DND-41 (cell line): ENCODE measurements at regions not wholly inside any gene's neighbourhood (a gene's known extent, or its start where the extent isn't known, plus 50 kb on each side); places are given as distances from the start of the nearest gene placed in this dataset.
A peak's percentile ranks its signal among the peaks of the same experiment; 100 is the strongest.

Experiments used
- ATAC-seq: fragments of 200-7000 bp; cut with Tn5 transposase; 3 replicates; pipeline ENCODE4 v1.9.1; 2021; ENCODE audit warnings: low read depth; ENCODE audit not compliant: insufficient read depth
- DNase-seq: peaks from one replicate; pipeline ENCODE4 v3.0.0-alpha.2; 2020
- H2AFZ ChIP-seq: 2 replicates; pipeline ENCODE4 v1.6.0; 2012; ENCODE audit warnings: low read depth, low read length
- H3K27ac ChIP-seq: 2 replicates; pipeline ENCODE4 v1.5.1; 2012; ENCODE audit warnings: low read length, inconsistent platforms
- H3K27me3 ChIP-seq: fragments of 200-600 bp; sonication (generic); 2 replicates; pipeline ENCODE4 v1.6.0; 2012; ENCODE audit warnings: low read length, mild to moderate bottlenecking, inconsistent platforms; ENCODE audit not compliant: insufficient read depth, poor library complexity
- H3K36me3 ChIP-seq: 2 replicates; pipeline ENCODE4 v1.5.1; 2012; ENCODE audit warnings: low read length, inconsistent platforms; ENCODE audit not compliant: insufficient read depth
- H3K4me1 ChIP-seq: 2 replicates; pipeline ENCODE4 v1.5.1; 2012; ENCODE audit warnings: mild to moderate bottlenecking, low read length; ENCODE audit not compliant: insufficient read depth
- H3K4me2 ChIP-seq: 2 replicates; pipeline ENCODE4 v1.6.0; 2012; ENCODE audit warnings: mild to moderate bottlenecking, moderate library complexity, low read length, inconsistent platforms; ENCODE audit not compliant: insufficient read depth
- H3K4me3 ChIP-seq, 2 experiments: fragments of 200-600 bp in 1 of 2; shearing (Covaris generic) in 1 of 2; 2 replicates each; pipeline ENCODE4 v1.5.1; 2012 to 2016; ENCODE audit warnings: inconsistent platforms in 2 of 2, low read length in 2 of 2, mild to moderate bottlenecking in 2 of 2, low read depth in 1 of 2, moderate library complexity in 1 of 2
- H3K79me2 ChIP-seq: 2 replicates; pipeline ENCODE4 v1.6.0; 2012; ENCODE audit warnings: low read length, inconsistent platforms; ENCODE audit not compliant: insufficient read depth
- H3K9ac ChIP-seq: 2 replicates; pipeline ENCODE4 v1.6.0; 2012; ENCODE audit warnings: low read depth, mild to moderate bottlenecking, inconsistent platforms, low read length, moderate library complexity
- H3K9me3 ChIP-seq: 2 replicates; pipeline ENCODE4 v1.5.1; 2012; ENCODE audit warnings: low read length, moderate library complexity, mild to moderate bottlenecking, inconsistent platforms; ENCODE audit not compliant: insufficient read depth, severe bottlenecking
- H4K20me1 ChIP-seq: 2 replicates; pipeline ENCODE4 v1.6.0; 2012; ENCODE audit warnings: low read length; ENCODE audit not compliant: insufficient read depth
- EZH2 ChIP-seq: IDR thresholded peaks from 3 replicates; pipeline ENCODE4 v1.6.1; 2012; ENCODE audit warnings: borderline replicate concordance, low read depth, mild to moderate bottlenecking, moderate library complexity, low read length, inconsistent platforms; ENCODE audit not compliant: severe bottlenecking
- TF ChIP-seq, protein P1 (sequence below): IDR thresholded peaks from 2 replicates; pipeline ENCODE4 v1.5.1; 2012; ENCODE audit warnings: borderline replicate concordance, low read length, moderate library complexity, mild to moderate bottlenecking; ENCODE audit not compliant: poor library complexity, severe bottlenecking; ENCODE audit errors: extremely low read depth

DNA sequence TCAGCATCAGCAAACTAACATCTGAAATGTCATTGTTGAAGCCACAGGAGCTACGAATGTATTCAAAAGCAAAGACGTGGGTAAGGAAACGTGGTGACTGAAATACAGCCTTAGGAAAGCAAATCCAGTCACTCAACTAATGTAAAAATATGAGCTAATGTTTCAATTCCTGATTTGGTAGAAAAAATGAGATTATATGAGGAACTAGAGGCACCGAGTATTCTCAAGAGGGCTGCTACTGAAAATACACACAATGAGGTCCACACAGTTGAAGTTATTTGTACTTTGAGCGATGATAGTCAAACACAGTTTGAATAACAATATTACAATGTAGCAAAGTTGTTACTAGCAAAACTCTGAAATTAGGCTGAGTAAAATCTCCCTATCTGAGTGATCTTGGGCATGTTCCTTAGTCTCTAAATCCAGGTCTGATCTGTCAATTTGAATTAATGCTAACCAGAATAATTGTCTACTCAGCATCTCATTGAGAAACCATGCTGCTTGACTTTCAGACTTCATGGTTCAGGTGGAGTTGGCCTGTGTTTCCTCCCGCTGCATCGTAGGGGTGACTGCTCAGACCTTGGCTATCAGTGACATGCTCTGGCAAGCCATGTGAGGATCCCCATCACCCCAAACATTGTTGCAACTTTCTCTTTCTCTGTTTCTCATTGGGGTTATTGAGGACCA is 467.1 kb upstream of the SOX5 start:
- no peak for TF ChIP-seq EZH2
- TF ChIP-seq, protein P1, sequence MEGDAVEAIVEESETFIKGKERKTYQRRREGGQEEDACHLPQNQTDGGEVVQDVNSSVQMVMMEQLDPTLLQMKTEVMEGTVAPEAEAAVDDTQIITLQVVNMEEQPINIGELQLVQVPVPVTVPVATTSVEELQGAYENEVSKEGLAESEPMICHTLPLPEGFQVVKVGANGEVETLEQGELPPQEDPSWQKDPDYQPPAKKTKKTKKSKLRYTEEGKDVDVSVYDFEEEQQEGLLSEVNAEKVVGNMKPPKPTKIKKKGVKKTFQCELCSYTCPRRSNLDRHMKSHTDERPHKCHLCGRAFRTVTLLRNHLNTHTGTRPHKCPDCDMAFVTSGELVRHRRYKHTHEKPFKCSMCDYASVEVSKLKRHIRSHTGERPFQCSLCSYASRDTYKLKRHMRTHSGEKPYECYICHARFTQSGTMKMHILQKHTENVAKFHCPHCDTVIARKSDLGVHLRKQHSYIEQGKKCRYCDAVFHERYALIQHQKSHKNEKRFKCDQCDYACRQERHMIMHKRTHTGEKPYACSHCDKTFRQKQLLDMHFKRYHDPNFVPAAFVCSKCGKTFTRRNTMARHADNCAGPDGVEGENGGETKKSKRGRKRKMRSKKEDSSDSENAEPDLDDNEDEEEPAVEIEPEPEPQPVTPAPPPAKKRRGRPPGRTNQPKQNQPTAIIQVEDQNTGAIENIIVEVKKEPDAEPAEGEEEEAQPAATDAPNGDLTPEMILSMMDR: no peak
- no peak for DNase-seq
- peaks cover 6% of the 10 kb centered on the region for H3K9me3 ChIP-seq
- no peaks in the 10 kb centered on the region for H4K20me1 ChIP-seq
- H3K36me3 ChIP-seq: no peaks in the 10 kb centered on the region
- no peak overlapping the region for H3K4me3 ChIP-seq
- no peak overlapping the region for H3K27ac ChIP-seq
- no peak overlapping the region for H2AFZ ChIP-seq
- H3K27me3 ChIP-seq: no peaks in the 10 kb centered on the region
- H3K4me1 ChIP-seq: peaks cover 12% of the 10 kb centered on the region
- no peak overlapping the region for H3K4me2 ChIP-seq
- H3K79me2 ChIP-seq: no peaks in the 10 kb centered on the region
- ATAC-seq: no peak
- H3K9ac ChIP-seq: no peak overlapping the region

DNA sequence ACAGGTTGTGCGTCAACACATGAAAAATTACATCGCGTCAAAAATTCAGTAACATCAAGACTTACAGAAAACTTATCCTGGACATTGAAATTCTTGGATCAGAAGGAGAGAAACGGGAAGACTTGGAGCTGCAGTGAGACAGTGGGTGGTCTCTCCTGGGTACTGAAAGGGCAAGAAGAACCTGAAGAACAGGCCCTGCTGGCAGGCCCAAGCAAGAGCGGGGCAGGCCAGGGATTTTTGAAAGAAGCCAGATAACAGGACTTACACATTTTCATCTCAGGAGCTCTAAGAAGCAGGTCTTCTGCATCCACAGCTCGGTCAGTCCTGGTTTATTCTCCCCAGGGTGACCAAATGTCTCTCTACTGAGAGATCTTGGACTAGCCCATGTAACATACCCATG is 466.5 kb upstream of the SOX5 start:
- no peak overlapping the region for H3K4me3 ChIP-seq
- TF ChIP-seq EZH2: no peak
- no peak overlapping the region for H3K4me2 ChIP-seq
- H3K79me2 ChIP-seq: no peaks in the 10 kb centered on the region
- ATAC-seq (no peak), DNase-seq (no peak)
- no peak overlapping the region for H2AFZ ChIP-seq
- no peaks in the 10 kb centered on the region for H4K20me1 ChIP-seq
- peaks cover 12% of the 10 kb centered on the region for H3K4me1 ChIP-seq
- peaks cover 5% of the 10 kb centered on the region for H3K9me3 ChIP-seq
- H3K9ac ChIP-seq: no peak overlapping the region
- no peaks in the 10 kb centered on the region for H3K27me3 ChIP-seq
- H3K36me3 ChIP-seq: no peaks in the 10 kb centered on the region
- H3K27ac ChIP-seq: no peak overlapping the region

DNA sequence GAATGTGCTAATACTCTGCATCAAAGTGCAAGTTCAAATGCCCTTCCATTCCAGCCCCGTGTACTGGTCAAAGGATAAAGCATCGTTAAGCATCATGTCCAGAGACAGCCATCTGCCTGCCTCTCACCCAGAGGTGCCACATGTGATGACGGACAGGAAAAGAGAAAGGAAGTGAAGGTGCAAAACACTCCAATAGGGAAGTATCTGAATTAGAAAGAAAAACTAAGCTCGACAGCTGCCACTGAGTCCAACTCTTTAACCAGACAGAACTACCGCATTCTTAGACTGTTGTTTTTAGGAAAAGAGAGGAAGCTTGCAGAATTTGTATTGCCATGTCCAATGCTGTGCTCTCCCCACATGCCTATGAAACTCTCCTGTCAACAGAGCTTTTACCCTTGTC is 465.0 kb upstream of the SOX5 start:
- Histone ChIP-seq H3K4me3 (no peak overlapping the region), H3K9me3 (no peaks in the 10 kb centered on the region), H3K4me2 (no peak overlapping the region), H2AFZ (peak overlapping the region; percentile 3; the same call in 1 of the 2 replicates), H3K9ac (no peak overlapping the region), H3K27ac (peak overlapping the region; percentile 25; the same call in 1 of the 2 replicates), H3K36me3 (no peaks in the 10 kb centered on the region), H3K79me2 (no peaks in the 10 kb centered on the region), H3K4me1 (peaks cover 12% of the 10 kb centered on the region), H3K27me3 (no peaks in the 10 kb centered on the region), H4K20me1 (no peaks in the 10 kb centered on the region)
- DNase-seq (no peak), ATAC-seq (no peak)
- TF ChIP-seq EZH2: no peak
- TF ChIP-seq, protein P1: no peak

DNA sequence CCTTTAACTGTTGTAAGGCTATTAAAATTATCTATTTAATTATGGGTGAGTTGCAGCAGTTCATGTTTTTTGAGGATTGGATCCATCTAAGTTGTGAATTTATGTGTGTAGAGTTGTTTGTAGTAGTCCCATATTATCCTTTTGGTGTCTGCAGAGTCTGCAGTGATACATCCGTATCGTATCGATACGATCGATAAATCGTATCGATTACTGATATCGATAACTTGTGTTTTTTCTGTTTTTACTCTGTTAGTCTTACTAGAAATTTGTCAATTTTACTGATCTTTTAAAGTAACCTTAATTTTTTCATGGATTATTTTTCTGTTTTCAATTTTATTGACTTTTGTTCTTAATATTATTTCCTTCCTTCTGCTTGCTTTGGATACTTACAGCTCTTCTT is 462.5 kb upstream of the SOX5 start:
- no peaks in the 10 kb centered on the region for H3K27me3 ChIP-seq
- peaks cover 28% of the 10 kb centered on the region for H3K4me1 ChIP-seq
- no peak overlapping the region for H2AFZ ChIP-seq
- no peak overlapping the region for H3K4me3 ChIP-seq
- H3K27ac ChIP-seq: no peak overlapping the region
- H3K9ac ChIP-seq: no peak overlapping the region
- H3K36me3 ChIP-seq: no peaks in the 10 kb centered on the region
- H3K79me2 ChIP-seq: no peaks in the 10 kb centered on the region; the same call in 1 of the 2 replicates
- TF ChIP-seq EZH2: no peak
- TF ChIP-seq, protein P1: no peak
- ATAC-seq: no peak
- H3K4me2 ChIP-seq: no peak overlapping the region
- no peak for DNase-seq
- H4K20me1 ChIP-seq: no peaks in the 10 kb centered on the region
- no peaks in the 10 kb centered on the region for H3K9me3 ChIP-seq
